HG02885 (cell line): ENCODE measurements at regions not wholly inside any gene's neighbourhood (a gene's known extent, or its start where the extent isn't known, plus 50 kb on each side); places are given as distances from the start of the nearest gene placed in this dataset.
A peak's percentile ranks its signal among the peaks of the same experiment; 100 is the strongest.
"Not testable (repeated sequence)": the region's sequence is repeated elsewhere in the genome, so short reads cannot be mapped to it uniquely, and the experiment has no call there.

Experiments
- ATAC-seq: cut with Tn5 transposase; IDR thresholded peaks from one replicate; pipeline ENCODE4 v1.9.1; 2021; ENCODE audit warnings: mild to moderate bottlenecking; ENCODE audit not compliant: unreplicated experiment, poor library complexity

GRCh38 chr5:71771191-71771590 is 52.1 kb downstream of the CARTPT start:
- no peak for ATAC-seq

GRCh38 chr5:71778678-71779276 is 59.7 kb downstream of the CARTPT start:
- no peak for ATAC-seq

GRCh38 chr5:71780597-71780996 is 61.5 kb downstream of the CARTPT start:
- ATAC-seq, result no peak

GRCh38 chr5:71782393-71782770 is 63.3 kb downstream of the CARTPT start:
- peak; percentile 33 for ATAC-seq

- peak; percentile 98 for ATAC-seq
Measured at GRCh38 chr5:71782771-71783770, 64.0 kb downstream of the CARTPT start.

- ATAC-seq, result no peak
Measured at GRCh38 chr5:71783891-71784290, 64.8 kb downstream of the CARTPT start.

- ATAC-seq, result no peak
Measured at GRCh38 chr5:71786337-71787055, 67.4 kb downstream of the CARTPT start.

- ATAC-seq, result no peak
Measured at GRCh38 chr5:71788794-71789193, 69.7 kb downstream of the CARTPT start.

GRCh38 chr5:71789746-71790145 is 70.7 kb downstream of the CARTPT start:
- no peak for ATAC-seq

GRCh38 chr5:71790433-71790832 is 71.4 kb downstream of the CARTPT start:
- ATAC-seq, result no peak

GRCh38 chr5:71792041-71792440 is 73.0 kb downstream of the CARTPT start:
- not testable (repeated sequence) for ATAC-seq

- ATAC-seq, result no peak
Measured at GRCh38 chr5:71794061-71794695, 75.1 kb downstream of the CARTPT start.

GRCh38 chr5:71802673-71803072 is 83.6 kb downstream of the CARTPT start:
- no peak for ATAC-seq

- no peak for ATAC-seq
Measured at GRCh38 chr5:71806711-71807110, 87.6 kb downstream of the CARTPT start.

GRCh38 chr5:71807909-71808308 is 88.8 kb downstream of the CARTPT start:
- no peak for ATAC-seq

GRCh38 chr5:71809446-71809845 is 90.4 kb downstream of the CARTPT start:
- ATAC-seq, result no peak

GRCh38 chr5:71810023-71810422 is 90.9 kb downstream of the CARTPT start:
- no peak for ATAC-seq

GRCh38 chr5:71810471-71811195 is 91.6 kb downstream of the CARTPT start:
- no peak for ATAC-seq

- no peak for ATAC-seq
Measured at GRCh38 chr5:71811779-71812178, 92.7 kb downstream of the CARTPT start.

- ATAC-seq, result no peak
Measured at GRCh38 chr5:71816307-71816706, 97.2 kb downstream of the CARTPT start.
